Nephron (organoid): ENCODE measurements at regions not wholly inside any gene's neighbourhood (a gene's known extent, or its start where the extent isn't known, plus 50 kb on each side); places are given as distances from the start of the nearest gene placed in this dataset.
"Not testable (repeated sequence)": the region's sequence is repeated elsewhere in the genome, so short reads cannot be mapped to it uniquely, and the experiment has no call there.

Experiments used
- H3K27ac Mint-ChIP-seq, 3 experiments: 2 replicates each; pipeline ENCODE4 v1.8.0; 2020; ENCODE audit warnings: mixed read lengths in 3 of 3, mild to moderate bottlenecking in 2 of 3, moderate library complexity in 1 of 3
- H3K27me3 Mint-ChIP-seq: 2 replicates; pipeline ENCODE4 v1.8.0; 2021; ENCODE audit warnings: low read depth, mild to moderate bottlenecking, moderate library complexity, mixed read lengths
- H3K36me3 Mint-ChIP-seq: 2 replicates; pipeline ENCODE4 v1.8.0; 2020; ENCODE audit warnings: low read depth, mixed read lengths
- H3K4me1 Mint-ChIP-seq: 2 replicates; pipeline ENCODE4 v1.8.0; 2020; ENCODE audit warnings: mixed read lengths
- H3K4me3 Mint-ChIP-seq, 3 experiments: 2 replicates each; pipeline ENCODE4 v1.8.0; 2020; ENCODE audit warnings: mild to moderate bottlenecking in 3 of 3, mixed read lengths in 3 of 3, moderate library complexity in 2 of 3
- H3K9me3 Mint-ChIP-seq: 2 replicates; pipeline ENCODE4 v1.8.0; 2020; ENCODE audit warnings: mixed read lengths
- CTCF ChIP-seq, 3 experiments: fragments of 200-600 bp; sonication (generic); IDR thresholded peaks; one replicate each; pipeline ENCODE4 v1.5.0; 2021; ENCODE audit warnings: antibody characterized with exemption in 3 of 3; ENCODE audit not compliant: unreplicated experiment in 3 of 3

GRCh38 chr3:18987070-18987469 lies 161.2 kb upstream of the KCNH8 start:
- H3K36me3 Mint-ChIP-seq, result no peaks in the 10 kb centered on the region
- no peak overlapping the region for H3K4me3 Mint-ChIP-seq
- H3K27me3 Mint-ChIP-seq, result no peaks in the 10 kb centered on the region
- H3K4me1 Mint-ChIP-seq, result peaks cover 6% of the 10 kb centered on the region
- TF ChIP-seq CTCF (IDR thresholded peaks at IDR 0.05; ENCODE audit: unreplicated experiment in 3 of 3), result no peak
- H3K27ac Mint-ChIP-seq, result no peak overlapping the region
- peaks cover 8% of the 10 kb centered on the region for H3K9me3 Mint-ChIP-seq

- no peaks in the 10 kb centered on the region for H3K36me3 Mint-ChIP-seq
- peaks cover 9% of the 10 kb centered on the region for H3K9me3 Mint-ChIP-seq
- no peak overlapping the region for H3K27ac Mint-ChIP-seq
- H3K4me3 Mint-ChIP-seq, result no peak overlapping the region
- TF ChIP-seq CTCF (IDR thresholded peaks at IDR 0.05; ENCODE audit: unreplicated experiment in 3 of 3), result no peak
- H3K4me1 Mint-ChIP-seq, result peaks cover 2% of the 10 kb centered on the region
- no peaks in the 10 kb centered on the region for H3K27me3 Mint-ChIP-seq
These were observed 165.4 kb upstream of the KCNH8 start for GRCh38 chr3:18982920-18983319.

- H3K9me3 Mint-ChIP-seq, result peaks cover 24% of the 10 kb centered on the region
- not testable (repeated sequence) for H3K36me3 Mint-ChIP-seq, H3K27ac Mint-ChIP-seq, H3K4me3 Mint-ChIP-seq, H3K27me3 Mint-ChIP-seq, H3K4me1 Mint-ChIP-seq
These were observed 172.2 kb upstream of the KCNH8 start for GRCh38 chr3:18976102-18976501.

GRCh38 chr3:18968120-18968519 lies 180.2 kb upstream of the KCNH8 start:
- H3K36me3 Mint-ChIP-seq, result no peaks in the 10 kb centered on the region
- H3K9me3 Mint-ChIP-seq, result peaks cover 12% of the 10 kb centered on the region
- H3K27ac Mint-ChIP-seq, result no peak overlapping the region
- H3K4me1 Mint-ChIP-seq, result no peaks in the 10 kb centered on the region
- no peaks in the 10 kb centered on the region for H3K27me3 Mint-ChIP-seq
- no peak overlapping the region for H3K4me3 Mint-ChIP-seq
- TF ChIP-seq CTCF (IDR thresholded peaks at IDR 0.05; ENCODE audit: unreplicated experiment in 3 of 3), result no peak

GRCh38 chr3:18965781-18966180 lies 182.5 kb upstream of the KCNH8 start:
- TF ChIP-seq CTCF (IDR thresholded peaks at IDR 0.05; ENCODE audit: unreplicated experiment in 3 of 3), result no peak
- H3K36me3 Mint-ChIP-seq, result no peaks in the 10 kb centered on the region
- H3K4me1 Mint-ChIP-seq, result no peaks in the 10 kb centered on the region
- no peak overlapping the region for H3K27ac Mint-ChIP-seq
- peaks cover 8% of the 10 kb centered on the region for H3K9me3 Mint-ChIP-seq
- H3K27me3 Mint-ChIP-seq, result no peaks in the 10 kb centered on the region
- H3K4me3 Mint-ChIP-seq, result no peak overlapping the region

- H3K4me3 Mint-ChIP-seq, result no peak overlapping the region
- no peaks in the 10 kb centered on the region for H3K27me3 Mint-ChIP-seq
- H3K4me1 Mint-ChIP-seq, result no peaks in the 10 kb centered on the region
- no peak overlapping the region for H3K27ac Mint-ChIP-seq
- no peak for TF ChIP-seq CTCF (IDR thresholded peaks at IDR 0.05; ENCODE audit: unreplicated experiment in 3 of 3)
- peaks cover 10% of the 10 kb centered on the region for H3K9me3 Mint-ChIP-seq
- H3K36me3 Mint-ChIP-seq, result no peaks in the 10 kb centered on the region
These were observed 183.7 kb upstream of the KCNH8 start for GRCh38 chr3:18964640-18965039.
